Erythroblast (primary cell): ENCODE measurements at regions not wholly inside any gene's neighbourhood (a gene's known extent, or its start where the extent isn't known, plus 50 kb on each side); places are given as distances from the start of the nearest gene placed in this dataset.

Experiments
- GATA1 ChIP-seq: IDR thresholded peaks from 2 replicates; pipeline ENCODE4 v1.6.1; 2011; ENCODE audit warnings: low read depth, mild to moderate bottlenecking, control low read depth, low read length, moderate library complexity
- POLR2A ChIP-seq: IDR thresholded peaks from 2 replicates; pipeline ENCODE4 v1.6.1; 2011; ENCODE audit warnings: mild to moderate bottlenecking, low read length

GRCh38 chr16:35173295-35173694 lies 1713.9 kb downstream of the TP53TG3F start:
- TF ChIP-seq POLR2A (no peak), GATA1 (no peak)
